ENCODE measurements at regions not wholly inside any gene's neighbourhood (a gene's known extent, or its start where the extent isn't known, plus 50 kb on each side); places are given as distances from the start of the nearest gene placed in this dataset.

GRCh38 chr18:67428158-67428557, 88.4 kb downstream of the DSEL start:
- H3K27me3 ChIP-seq (replicated peaks; ENCODE audit: control insufficient read depth, insufficient read depth, low read length): no peaks in the 10 kb centered on the region
- no peaks in the 10 kb centered on the region for H3K4me1 ChIP-seq
- ChIA-PET CTCF (no interaction called here), POLR2A (no interaction called here)
- DNase-seq: no peak
- no peak overlapping the region for H3K27ac Mint-ChIP-seq (ENCODE audit: unreplicated experiment)
- no peak overlapping the region for H3K4me3 Mint-ChIP-seq (ENCODE audit: unreplicated experiment)
- no TSS peak for BruUV-seq (replicated peaks)
- TF ChIP-seq CTCF (IDR thresholded peaks at IDR 0.05; ENCODE audit: insufficient read depth in 1 of 2, low read depth in 1 of 2, low read length in 1 of 2, severe bottlenecking in 1 of 2, unreplicated experiment in 1 of 2): no peak
- intact Hi-C loops (cut with micrococcal nuclease; ENCODE audit: unreplicated experiment): no loop called here
- H3K4me3 ChIP-seq (ENCODE audit: low read depth, low read length): no peak overlapping the region
- no peaks in the 10 kb centered on the region for H3K9me3 Mint-ChIP-seq (ENCODE audit: unreplicated experiment)
- H3K27me3 Mint-ChIP-seq (ENCODE audit: insufficient read depth, unreplicated experiment): no peaks in the 10 kb centered on the region
- no peaks in the 10 kb centered on the region for H3K9me3 ChIP-seq
- H3K4me1 Mint-ChIP-seq (ENCODE audit: low read depth, unreplicated experiment): no peaks in the 10 kb centered on the region
- no peaks in the 10 kb centered on the region for H3K36me3 ChIP-seq (ENCODE audit: control insufficient read depth, insufficient read depth, low read length)
- peaks cover 5% of the 10 kb centered on the region for H3K36me3 Mint-ChIP-seq (ENCODE audit: insufficient read depth, unreplicated experiment)

GRCh38 chr18:67426486-67426885, 90.0 kb downstream of the DSEL start:
- intact Hi-C loops (cut with micrococcal nuclease; ENCODE audit: unreplicated experiment): no loop called here
- Mint-ChIP-seq H3K27me3 (ENCODE audit: insufficient read depth, unreplicated experiment) (no peaks in the 10 kb centered on the region), H3K4me1 (ENCODE audit: low read depth, unreplicated experiment) (no peaks in the 10 kb centered on the region), H3K4me3 (ENCODE audit: unreplicated experiment) (no peak overlapping the region), H3K36me3 (ENCODE audit: insufficient read depth, unreplicated experiment) (peaks cover 5% of the 10 kb centered on the region), H3K9me3 (ENCODE audit: unreplicated experiment) (no peaks in the 10 kb centered on the region), H3K27ac (ENCODE audit: unreplicated experiment) (no peak overlapping the region)
- DNase-seq: no peak
- POLR2A ChIA-PET: no interaction called here
- Histone ChIP-seq H3K4me1 (no peaks in the 10 kb centered on the region), H3K27me3 (replicated peaks; ENCODE audit: control insufficient read depth, insufficient read depth, low read length) (no peaks in the 10 kb centered on the region), H3K9me3 (no peaks in the 10 kb centered on the region), H3K4me3 (ENCODE audit: low read depth, low read length) (no peak overlapping the region), H3K36me3 (ENCODE audit: control insufficient read depth, insufficient read depth, low read length) (no peaks in the 10 kb centered on the region)
- BruUV-seq (replicated peaks): no TSS peak
- no peak for TF ChIP-seq CTCF (IDR thresholded peaks at IDR 0.05; ENCODE audit: insufficient read depth in 1 of 2, low read depth in 1 of 2, low read length in 1 of 2, severe bottlenecking in 1 of 2, unreplicated experiment in 1 of 2)
- CTCF ChIA-PET: no interaction called here

- no peaks in the 10 kb centered on the region for H3K9me3 Mint-ChIP-seq (ENCODE audit: unreplicated experiment)
- Histone ChIP-seq H3K9me3 (no peaks in the 10 kb centered on the region), H3K4me3 (ENCODE audit: low read depth, low read length) (no peak overlapping the region), H3K36me3 (ENCODE audit: control insufficient read depth, insufficient read depth, low read length) (no peaks in the 10 kb centered on the region), H3K27me3 (replicated peaks; ENCODE audit: control insufficient read depth, insufficient read depth, low read length) (no peaks in the 10 kb centered on the region), H3K4me1 (no peaks in the 10 kb centered on the region)
- BruUV-seq (replicated peaks): no TSS peak
- no peaks in the 10 kb centered on the region for H3K27me3 Mint-ChIP-seq (ENCODE audit: insufficient read depth, unreplicated experiment)
- ChIA-PET CTCF (no interaction called here), POLR2A (no interaction called here)
- TF ChIP-seq CTCF (IDR thresholded peaks at IDR 0.05; ENCODE audit: insufficient read depth in 1 of 2, low read depth in 1 of 2, low read length in 1 of 2, severe bottlenecking in 1 of 2, unreplicated experiment in 1 of 2): no peak
- H3K27ac Mint-ChIP-seq (ENCODE audit: unreplicated experiment): no peak overlapping the region
- no peaks in the 10 kb centered on the region for H3K4me1 Mint-ChIP-seq (ENCODE audit: low read depth, unreplicated experiment)
- DNase-seq: no peak
- intact Hi-C loops (cut with micrococcal nuclease; ENCODE audit: unreplicated experiment): no loop called here
- peaks cover 5% of the 10 kb centered on the region for H3K36me3 Mint-ChIP-seq (ENCODE audit: insufficient read depth, unreplicated experiment)
- no peak overlapping the region for H3K4me3 Mint-ChIP-seq (ENCODE audit: unreplicated experiment)
These were observed 90.8 kb downstream of the DSEL start for GRCh38 chr18:67425672-67426071.

All from Caco-2 (cell line).